ENCODE measurements at regions not wholly inside any gene's neighbourhood (a gene's known extent, or its start where the extent isn't known, plus 50 kb on each side); places are given as distances from the start of the nearest gene placed in this dataset.

DNA sequence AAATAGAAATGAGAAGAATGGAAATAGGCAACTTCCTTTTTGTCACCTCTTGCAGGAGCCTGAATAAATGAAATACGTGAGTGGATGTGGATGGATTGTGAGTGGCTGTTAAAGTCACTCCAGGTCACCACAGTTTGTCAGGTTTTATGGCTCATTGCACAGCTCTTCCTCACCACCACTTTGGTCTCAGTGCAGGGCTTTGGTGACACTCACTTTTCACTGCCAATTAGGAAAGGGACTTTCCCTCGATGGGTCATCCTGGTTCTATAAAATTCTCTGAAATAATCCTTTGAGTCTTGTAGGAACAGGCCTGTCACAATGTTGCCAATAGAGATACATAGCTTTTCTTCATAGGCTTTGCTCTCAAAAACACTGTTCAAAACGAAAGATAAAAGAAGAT, 172.4 kb upstream of the C11orf87 start:
- Histone ChIP-seq H2AFZ (ENCODE audit: low read depth, low read length) (no peak overlapping the region), H4K20me1 (replicated peaks; ENCODE audit: control insufficient read depth, insufficient read depth, low read length) (no peaks in the 10 kb centered on the region), H3K27ac (ENCODE audit: extremely low read depth, low read depth, low read length) (no peak overlapping the region), H3K79me2 (ENCODE audit: control insufficient read depth, insufficient read depth, low read length) (no peaks in the 10 kb centered on the region), H3K4me2 (ENCODE audit: insufficient read depth, low read length) (no peak overlapping the region), H3K4me3 (no peak overlapping the region), H3K36me3 (ENCODE audit: control insufficient read depth, insufficient read depth, low read length) (no peaks in the 10 kb centered on the region), H3K4me1 (replicated peaks in 1 of 2; ENCODE audit: control insufficient read depth in 2 of 2, insufficient read depth in 2 of 2, low read length in 2 of 2) (no peaks in the 10 kb centered on the region), H3K9me3 (replicated peaks; ENCODE audit: control insufficient read depth, insufficient read depth, low read depth, low read length) (no peaks in the 10 kb centered on the region; the same call in 1 of the 2 replicates), H3K9ac (ENCODE audit: insufficient read depth in 1 of 2, low read depth in 2 of 2, low read length in 2 of 2) (no peak overlapping the region), H3K9me1 (ENCODE audit: control insufficient read depth, insufficient read depth, low read length) (no peaks in the 10 kb centered on the region), H3K27me3 (ENCODE audit: control insufficient read depth in 2 of 2, insufficient read depth in 2 of 2, low read length in 2 of 2) (no peaks in the 10 kb centered on the region)
- FAIRE-seq (no peak), DNase-seq (ENCODE audit: extremely low read depth in 1 of 4, low spot score in 3 of 4) (no peak), ATAC-seq (no peak)
- WGBS (ENCODE audit: insufficient coverage, low coverage, missing lambda C conversion rate): 0% methylated on average over 3 of the region's 3 CpGs
- intact Hi-C loops (cut with micrococcal nuclease): no loop called here
- in situ Hi-C loops (cut with MboI): no loop called here
- BruUV-seq (replicated peaks): no TSS peak
- CTCF ChIA-PET (ENCODE audit: low intra/inter-chr PET ratio): no interaction called here
- TF ChIP-seq ZNF57 (CRISPR knock-in tag; IDR thresholded peaks at IDR 0.05) (no peak), HNRNPUL1 (IDR thresholded peaks at IDR 0.05; ENCODE audit: low read length) (no peak), BCOR (IDR thresholded peaks at IDR 0.05) (no peak), PHF21A (IDR thresholded peaks at IDR 0.05; ENCODE audit: borderline replicate concordance, low read depth) (no peak), POLR2B (IDR thresholded peaks at IDR 0.05; ENCODE audit: low read depth, partially characterized antibody) (no peak), NCOA1 (IDR thresholded peaks at IDR 0.05; ENCODE audit: low read depth) (no peak), PPARD (CRISPR knock-in tag; IDR thresholded peaks at IDR 0.05) (no peak), PTBP1 (IDR thresholded peaks at IDR 0.05; ENCODE audit: low read depth, low read length) (no peak), MTA3 (IDR thresholded peaks at IDR 0.05; ENCODE audit: borderline replicate concordance) (no peak), TCF3 (CRISPR knock-in tag; IDR thresholded peaks at IDR 0.05) (no peak)
- TF ChIP-seq, protein P1, sequence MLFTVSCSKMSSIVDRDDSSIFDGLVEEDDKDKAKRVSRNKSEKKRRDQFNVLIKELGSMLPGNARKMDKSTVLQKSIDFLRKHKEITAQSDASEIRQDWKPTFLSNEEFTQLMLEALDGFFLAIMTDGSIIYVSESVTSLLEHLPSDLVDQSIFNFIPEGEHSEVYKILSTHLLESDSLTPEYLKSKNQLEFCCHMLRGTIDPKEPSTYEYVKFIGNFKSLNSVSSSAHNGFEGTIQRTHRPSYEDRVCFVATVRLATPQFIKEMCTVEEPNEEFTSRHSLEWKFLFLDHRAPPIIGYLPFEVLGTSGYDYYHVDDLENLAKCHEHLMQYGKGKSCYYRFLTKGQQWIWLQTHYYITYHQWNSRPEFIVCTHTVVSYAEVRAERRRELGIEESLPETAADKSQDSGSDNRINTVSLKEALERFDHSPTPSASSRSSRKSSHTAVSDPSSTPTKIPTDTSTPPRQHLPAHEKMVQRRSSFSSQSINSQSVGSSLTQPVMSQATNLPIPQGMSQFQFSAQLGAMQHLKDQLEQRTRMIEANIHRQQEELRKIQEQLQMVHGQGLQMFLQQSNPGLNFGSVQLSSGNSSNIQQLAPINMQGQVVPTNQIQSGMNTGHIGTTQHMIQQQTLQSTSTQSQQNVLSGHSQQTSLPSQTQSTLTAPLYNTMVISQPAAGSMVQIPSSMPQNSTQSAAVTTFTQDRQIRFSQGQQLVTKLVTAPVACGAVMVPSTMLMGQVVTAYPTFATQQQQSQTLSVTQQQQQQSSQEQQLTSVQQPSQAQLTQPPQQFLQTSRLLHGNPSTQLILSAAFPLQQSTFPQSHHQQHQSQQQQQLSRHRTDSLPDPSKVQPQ (CRISPR knock-in tag; IDR thresholded peaks at IDR 0.05; ENCODE audit: borderline replicate concordance): no peak
- TF ChIP-seq, protein P2, sequence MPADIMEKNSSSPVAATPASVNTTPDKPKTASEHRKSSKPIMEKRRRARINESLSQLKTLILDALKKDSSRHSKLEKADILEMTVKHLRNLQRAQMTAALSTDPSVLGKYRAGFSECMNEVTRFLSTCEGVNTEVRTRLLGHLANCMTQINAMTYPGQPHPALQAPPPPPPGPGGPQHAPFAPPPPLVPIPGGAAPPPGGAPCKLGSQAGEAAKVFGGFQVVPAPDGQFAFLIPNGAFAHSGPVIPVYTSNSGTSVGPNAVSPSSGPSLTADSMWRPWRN (IDR thresholded peaks at IDR 0.05; ENCODE audit: low read depth): no peak
- POLR2A ChIA-PET: no interaction called here
